ENCODE measurements at regions not wholly inside any gene's neighbourhood (a gene's known extent, or its start where the extent isn't known, plus 50 kb on each side); places are given as distances from the start of the nearest gene placed in this dataset.

DNA sequence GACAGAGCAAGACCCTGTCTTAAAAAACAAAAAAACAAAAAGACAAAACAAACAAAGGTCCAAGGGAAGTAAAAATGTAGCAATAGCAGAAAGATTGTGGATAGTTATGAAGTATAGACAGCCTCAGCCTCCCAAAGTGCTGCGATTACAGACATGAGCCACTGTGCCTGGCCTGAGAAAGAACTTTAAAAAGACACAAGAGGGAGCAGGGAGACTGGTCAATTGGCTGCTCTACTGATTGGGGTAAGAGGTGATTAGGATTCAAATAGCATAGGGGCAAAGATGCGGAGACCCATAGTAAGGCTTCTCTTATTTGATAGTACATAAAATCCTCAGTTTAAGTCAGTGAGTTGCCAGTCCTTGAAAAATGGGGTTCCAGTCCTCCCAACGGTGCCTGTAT, 518.2 kb upstream of the GOT2 start (continued):
- no peak for TF ChIP-seq BCLAF1 (IDR thresholded peaks at IDR 0.05)

DNA sequence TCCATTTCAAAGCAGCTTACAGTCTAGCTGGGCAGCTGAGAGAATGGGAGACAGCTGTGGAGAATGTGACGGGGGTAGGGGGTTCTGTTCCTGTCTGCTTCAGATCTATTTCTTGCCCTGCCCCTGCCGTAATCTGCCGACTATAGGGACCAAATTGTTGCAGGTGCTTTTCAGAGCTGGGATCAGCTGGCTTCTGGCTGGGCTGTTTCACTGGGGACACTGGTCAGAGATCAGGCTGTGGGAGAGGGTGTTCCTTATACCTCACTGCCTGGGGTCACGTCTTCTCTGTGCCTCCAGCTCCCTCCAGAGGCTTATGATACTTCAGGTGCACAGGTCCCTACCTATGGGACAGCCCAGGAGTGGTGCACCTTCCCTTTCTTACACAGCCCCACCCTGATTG, 514.9 kb upstream of the GOT2 start:
- SMC1A ChIA-PET (ENCODE audit: uncharacterized antibody, unreplicated experiment), result interaction anchor here (2.8 kb wide), 1 partner anchor 405 kb away, joined by 8 read pairs; no protein-coding TSS in a partner anchor
- CTCF ChIA-PET, result interaction anchor here (0.5 to 1.1 kb wide), 2 partner anchors 351 to 405 kb away, joined by 3 read pairs; no protein-coding TSS in a partner anchor
- no TSS peak for BruUV-seq (replicated peaks)
- WGBS (ENCODE audit: insufficient coverage, insufficient replicate concordance, low lambda C conversion rate, missing lambda C conversion rate), result 31% methylated on average over 4 of the region's 4 CpGs
- FAIRE-seq (no peak), DNase-seq (ENCODE audit: low read depth, low spot score) (no peak), ATAC-seq (peak; percentile 44; the same call in 1 of the 3 replicates)
- intact Hi-C loops (cut with micrococcal nuclease; ENCODE audit: unreplicated experiment), result loop anchor here (10.0 kb wide), 1 partner anchor 64 kb away; no protein-coding TSS in a partner anchor
- Histone ChIP-seq H3K9ac (ENCODE audit: control insufficient read depth, insufficient read depth, low read length) (no peak overlapping the region), H3K4me2 (ENCODE audit: control insufficient read depth, insufficient read depth) (no peak overlapping the region), H2AFZ (ENCODE audit: control insufficient read depth, low read depth, low read length) (no peak overlapping the region), H3K9me3 (replicated peaks; ENCODE audit: control insufficient read depth, insufficient read depth, low read length) (no peaks in the 10 kb centered on the region), H3K4me1 (ENCODE audit: control insufficient read depth, insufficient read depth, low read length) (no peaks in the 10 kb centered on the region), H3K4me3 (no peak overlapping the region), H3K27me3 (replicated peaks in 1 of 2; ENCODE audit: control insufficient read depth in 2 of 2, insufficient read depth in 2 of 2, low read length in 1 of 2) (no peaks in the 10 kb centered on the region), H3K27ac (ENCODE audit: control insufficient read depth, insufficient read depth) (no peak overlapping the region), H3K36me3 (ENCODE audit: control insufficient read depth in 2 of 2, insufficient read depth in 2 of 2, low read length in 1 of 2) (no peaks in the 10 kb centered on the region), H3K79me2 (ENCODE audit: control insufficient read depth, insufficient read depth, low read length) (no peaks in the 10 kb centered on the region), H4K20me1 (ENCODE audit: control insufficient read depth, insufficient read depth) (no peaks in the 10 kb centered on the region)
- POLR2A ChIA-PET, result no interaction called here
- in situ Hi-C loops (cut with MboI), result no loop called here
- RAD21 ChIA-PET (ENCODE audit: unreplicated experiment), result interaction anchor here (1.6 kb wide), 1 partner anchor 405 kb away, joined by 5 read pairs; no protein-coding TSS in a partner anchor
- TF ChIP-seq BRCA1 (IDR thresholded peaks at IDR 0.05; ENCODE audit: low read depth, low read length) (no peak), TCF3 (IDR thresholded peaks at IDR 0.05; ENCODE audit: borderline replicate concordance, insufficient read depth, low read depth, low read length) (no peak), SIN3A (IDR thresholded peaks at IDR 0.05; ENCODE audit: low read depth, low read length) (no peak), RUNX3 (IDR thresholded peaks at IDR 0.05; ENCODE audit: low read length) (no peak), ZZZ3 (IDR thresholded peaks at IDR 0.05; ENCODE audit: control insufficient read depth, insufficient read length, low read depth) (no peak), IKZF2 (IDR thresholded peaks at IDR 0.05) (no peak), STAT3 (IDR thresholded peaks at IDR 0.05; ENCODE audit: low read depth, low read length) (no peak), BMI1 (IDR thresholded peaks at IDR 0.05; ENCODE audit: borderline replicate concordance) (no peak), CHD1 (IDR thresholded peaks at IDR 0.05; ENCODE audit: low read depth, low read length) (no peak), ELK1 (IDR thresholded peaks at IDR 0.05; ENCODE audit: low read depth, low read length) (no peak)
- TF ChIP-seq, protein P1, sequence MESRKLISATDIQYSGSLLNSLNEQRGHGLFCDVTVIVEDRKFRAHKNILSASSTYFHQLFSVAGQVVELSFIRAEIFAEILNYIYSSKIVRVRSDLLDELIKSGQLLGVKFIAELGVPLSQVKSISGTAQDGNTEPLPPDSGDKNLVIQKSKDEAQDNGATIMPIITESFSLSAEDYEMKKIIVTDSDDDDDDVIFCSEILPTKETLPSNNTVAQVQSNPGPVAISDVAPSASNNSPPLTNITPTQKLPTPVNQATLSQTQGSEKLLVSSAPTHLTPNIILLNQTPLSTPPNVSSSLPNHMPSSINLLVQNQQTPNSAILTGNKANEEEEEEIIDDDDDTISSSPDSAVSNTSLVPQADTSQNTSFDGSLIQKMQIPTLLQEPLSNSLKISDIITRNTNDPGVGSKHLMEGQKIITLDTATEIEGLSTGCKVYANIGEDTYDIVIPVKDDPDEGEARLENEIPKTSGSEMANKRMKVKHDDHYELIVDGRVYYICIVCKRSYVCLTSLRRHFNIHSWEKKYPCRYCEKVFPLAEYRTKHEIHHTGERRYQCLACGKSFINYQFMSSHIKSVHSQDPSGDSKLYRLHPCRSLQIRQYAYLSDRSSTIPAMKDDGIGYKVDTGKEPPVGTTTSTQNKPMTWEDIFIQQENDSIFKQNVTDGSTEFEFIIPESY (IDR thresholded peaks at IDR 0.05), result no peak
